HFFc6 (cell line): ENCODE measurements at regions not wholly inside any gene's neighbourhood (a gene's known extent, or its start where the extent isn't known, plus 50 kb on each side); places are given as distances from the start of the nearest gene placed in this dataset.
"Not testable (repeated sequence)": the region's sequence is repeated elsewhere in the genome, so short reads cannot be mapped to it uniquely, and the experiment has no call there.

Experiments
- DNase-seq: peaks from one replicate; pipeline ENCODE4 v3.0.0-alpha.2; 2018
- H3K27ac Mint-ChIP-seq: 2 replicates; pipeline ENCODE4 v1.8.0; 2020; ENCODE audit warnings: mild to moderate bottlenecking, mixed read lengths
- H3K27me3 Mint-ChIP-seq: 2 replicates; pipeline ENCODE4 v1.8.0; 2021; ENCODE audit warnings: mild to moderate bottlenecking, moderate library complexity, mixed read lengths; ENCODE audit not compliant: insufficient read depth
- H3K36me3 Mint-ChIP-seq: 2 replicates; pipeline ENCODE4 v1.8.0; 2021; ENCODE audit warnings: low read depth, mixed read lengths
- H3K4me1 Mint-ChIP-seq: 2 replicates; pipeline ENCODE4 v1.8.0; 2020; ENCODE audit warnings: low read depth, mixed read lengths
- H3K4me3 Mint-ChIP-seq: 2 replicates; pipeline ENCODE4 v1.8.0; 2020; ENCODE audit warnings: mild to moderate bottlenecking, moderate library complexity, mixed read lengths
- H3K9me3 Mint-ChIP-seq: 2 replicates; pipeline ENCODE4 v1.8.0; 2020; ENCODE audit warnings: mild to moderate bottlenecking, mixed read lengths
- CTCF ChIP-seq: fragments of 200-600 bp; sonication (generic); IDR thresholded peaks from 2 replicates; pipeline ENCODE4 v1.5.0; 2021; ENCODE audit warnings: antibody characterized with exemption, mild to moderate bottlenecking

- no peaks in the 10 kb centered on the region for H3K27me3 Mint-ChIP-seq
- no peaks in the 10 kb centered on the region for H3K4me1 Mint-ChIP-seq
- DNase-seq = no peak
- no peaks in the 10 kb centered on the region for H3K36me3 Mint-ChIP-seq
- H3K27ac Mint-ChIP-seq = no peak overlapping the region
- TF ChIP-seq CTCF = no peak
- H3K9me3 Mint-ChIP-seq = peaks cover 39% of the 10 kb centered on the region
- no peak overlapping the region for H3K4me3 Mint-ChIP-seq
These were observed 374.6 kb upstream of the SYNCRIP start for GRCh38 chr6:86017236-86017635.

GRCh38 chr6:86016567-86016966 is 373.9 kb upstream of the SYNCRIP start:
- no peaks in the 10 kb centered on the region for H3K27me3 Mint-ChIP-seq
- no peak for TF ChIP-seq CTCF
- no peak for DNase-seq
- H3K36me3 Mint-ChIP-seq = no peaks in the 10 kb centered on the region
- H3K9me3 Mint-ChIP-seq = peaks cover 39% of the 10 kb centered on the region
- no peak overlapping the region for H3K4me3 Mint-ChIP-seq
- H3K27ac Mint-ChIP-seq = no peak overlapping the region
- no peaks in the 10 kb centered on the region for H3K4me1 Mint-ChIP-seq

- peaks cover 39% of the 10 kb centered on the region for H3K9me3 Mint-ChIP-seq
- H3K4me3 Mint-ChIP-seq = no peak overlapping the region
- H3K27ac Mint-ChIP-seq = no peak overlapping the region
- DNase-seq = no peak
- no peak for TF ChIP-seq CTCF
- H3K4me1 Mint-ChIP-seq = no peaks in the 10 kb centered on the region
- H3K36me3 Mint-ChIP-seq = no peaks in the 10 kb centered on the region
- H3K27me3 Mint-ChIP-seq = no peaks in the 10 kb centered on the region
These were observed 373.4 kb upstream of the SYNCRIP start for GRCh38 chr6:86016077-86016476.

GRCh38 chr6:86012991-86013390 is 370.3 kb upstream of the SYNCRIP start:
- H3K27ac Mint-ChIP-seq, H3K4me3 Mint-ChIP-seq, DNase-seq, H3K27me3 Mint-ChIP-seq, H3K36me3 Mint-ChIP-seq, H3K4me1 Mint-ChIP-seq: not testable (repeated sequence)
- H3K9me3 Mint-ChIP-seq = peaks cover 31% of the 10 kb centered on the region

- Mint-ChIP-seq H3K9me3 (peaks cover 29% of the 10 kb centered on the region), H3K4me1 (no peaks in the 10 kb centered on the region), H3K27me3 (no peaks in the 10 kb centered on the region), H3K36me3 (no peaks in the 10 kb centered on the region), H3K27ac (no peak overlapping the region), H3K4me3 (no peak overlapping the region)
- no peak for TF ChIP-seq CTCF
- DNase-seq = no peak
These were observed 368.5 kb upstream of the SYNCRIP start for GRCh38 chr6:86010915-86011786.

- H3K4me1 Mint-ChIP-seq = no peaks in the 10 kb centered on the region
- no peaks in the 10 kb centered on the region; the same call in 1 of the 2 replicates for H3K36me3 Mint-ChIP-seq
- H3K27ac Mint-ChIP-seq = no peak overlapping the region
- peaks cover 32% of the 10 kb centered on the region for H3K9me3 Mint-ChIP-seq
- H3K27me3 Mint-ChIP-seq = no peaks in the 10 kb centered on the region
- DNase-seq = no peak
- no peak overlapping the region for H3K4me3 Mint-ChIP-seq
- no peak for TF ChIP-seq CTCF
These were observed 354.5 kb upstream of the SYNCRIP start for GRCh38 chr6:85997206-85997605.
